Hepatocyte (in vitro differentiated cells): ENCODE measurements at regions not wholly inside any gene's neighbourhood (a gene's known extent, or its start where the extent isn't known, plus 50 kb on each side); places are given as distances from the start of the nearest gene placed in this dataset.

Experiments
- CTCF ChIP-seq: fragments of 200-600 bp; sonication (generic); IDR thresholded peaks from 2 replicates; pipeline ENCODE4 v1.5.1; 2016; ENCODE audit warnings: antibody characterized with exemption, mild to moderate bottlenecking; ENCODE audit not compliant: poor library complexity
- EZH2 ChIP-seq: fragments of 200-600 bp; sonication (generic); IDR thresholded peaks from 2 replicates; pipeline ENCODE4 v1.6.1; 2016; ENCODE audit warnings: antibody characterized with exemption, mild to moderate bottlenecking, borderline replicate concordance
- EZH2phosphoT487 ChIP-seq: fragments of 200-600 bp; sonication (generic); IDR thresholded peaks from one replicate; pipeline ENCODE4 v1.6.1; 2018; ENCODE audit warnings: antibody characterized with exemption, mild to moderate bottlenecking, low read depth, moderate library complexity; ENCODE audit not compliant: unreplicated experiment, severe bottlenecking

- TF ChIP-seq CTCF (no peak), EZH2 (no peak), EZH2phosphoT487 (no peak)
Measured at GRCh38 chr18:76708722-76709353, 113.5 kb upstream of the ZNF236 start.
